Sigmoid colon (tissue), 6 donors: ENCODE measurements at regions not wholly inside any gene's neighbourhood (a gene's known extent, or its start where the extent isn't known, plus 50 kb on each side); places are given as distances from the start of the nearest gene placed in this dataset.

Experiments used
- DNase-seq: peaks from one replicate; pipeline ENCODE4 v3.0.0-alpha.2; 2019
- H3K27ac ChIP-seq, 4 donors: fragments of 200-600 bp; sonication (generic); one replicate each; pipeline ENCODE4 v1.5.1; 2016 to 2019; ENCODE audit warnings: mild to moderate bottlenecking in 1 of 4
- H3K27me3 ChIP-seq, 3 donors: fragments of 200-600 bp; sonication (generic); one replicate each; pipeline ENCODE4 v1.5.1; 2019; ENCODE audit warnings: mild to moderate bottlenecking in 1 of 3
- H3K36me3 ChIP-seq, 4 donors: fragments of 200-600 bp; sonication (generic); one replicate each; pipeline ENCODE4 v1.5.1; 2016 to 2019
- H3K4me1 ChIP-seq, 4 donors: fragments of 200-600 bp; sonication (generic); one replicate each; pipeline ENCODE4 v1.5.1; 2017 to 2019
- H3K4me3 ChIP-seq, 4 donors: fragments of 200-600 bp; sonication (generic); one replicate each; pipeline ENCODE4 v1.5.1; 2017 to 2019; ENCODE audit warnings: mild to moderate bottlenecking in 2 of 4, moderate library complexity in 1 of 4
- H3K9me3 ChIP-seq, 4 donors: fragments of 200-600 bp in 3 of 4; sonication (generic) in 3 of 4; one replicate each; pipeline versions ENCODE4 v1.5.1 to v1.6.1; 2013 to 2019
- CTCF ChIP-seq, 4 experiments: fragments of 450-650 bp in 3 of 4; fragments of 200-600 bp in 1 of 4; IDR thresholded peaks; one replicate each; pipeline ENCODE4 v1.5.1; 2016 to 2019; ENCODE audit warnings: antibody characterized with exemption in 4 of 4, mild to moderate bottlenecking in 3 of 4, moderate library complexity in 2 of 4
- EP300 ChIP-seq, 4 donors: sonication (generic); formaldehyde crosslinking; IDR thresholded peaks; one replicate each; pipeline ENCODE4 v1.6.1; 2017; ENCODE audit warnings: antibody characterized with exemption in 4 of 4
- POLR2A ChIP-seq, 2 donors: fragments of 450-650 bp; IDR thresholded peaks; one replicate each; pipeline ENCODE4 v1.6.1; 2016; ENCODE audit warnings: antibody characterized with exemption in 2 of 2, mild to moderate bottlenecking in 2 of 2, moderate library complexity in 2 of 2
- POLR2AphosphoS5 ChIP-seq, 4 donors: sonication (generic); formaldehyde crosslinking; IDR thresholded peaks; one replicate each; pipeline ENCODE4 v1.6.1; 2017; ENCODE audit warnings: antibody characterized with exemption in 4 of 4
- WGBS, 2 donors: extraction: QIAGEN DNeasy Blood & Tissue Kit; methylation state at CpG; one replicate each; pipeline ENCODE4 v1.1.7; 2013; 5-methylcytosine and 5-hydroxymethylcytosine counted together
- intact Hi-C: fragments of 100-400 bp; cut with DNase I; formaldehyde crosslinking; loops from one replicate; pipeline ENCODE4 v1.15.1; 2023
- donor health status: healthy with polysubstance abuse.
- donor health status: healthy.

GRCh38 chr4:38255572-38255971 is 295.4 kb downstream of the PTTG2 start:
- Histone ChIP-seq H3K27ac (no peak overlapping the region), H3K36me3 (no peaks in the 10 kb centered on the region), H3K4me3 (no peak overlapping the region), H3K4me1 (no peaks in the 10 kb centered on the region), H3K9me3 (peaks cover 0 to 9% (median 2%) of the 10 kb centered on the region in 4 donors), H3K27me3 (no peaks in the 10 kb centered on the region)
- WGBS, 2 donors, result 94 to 97% methylated on average over 2 of the region's 2 CpGs
- intact Hi-C loops, result no loop called here
- TF ChIP-seq POLR2AphosphoS5 (IDR thresholded peaks at IDR 0.05) (no peak), POLR2A (IDR thresholded peaks at IDR 0.05) (no peak), CTCF (IDR thresholded peaks at IDR 0.05) (no peak), EP300 (IDR thresholded peaks at IDR 0.05) (no peak)
- DNase-seq, result no peak

DNA sequence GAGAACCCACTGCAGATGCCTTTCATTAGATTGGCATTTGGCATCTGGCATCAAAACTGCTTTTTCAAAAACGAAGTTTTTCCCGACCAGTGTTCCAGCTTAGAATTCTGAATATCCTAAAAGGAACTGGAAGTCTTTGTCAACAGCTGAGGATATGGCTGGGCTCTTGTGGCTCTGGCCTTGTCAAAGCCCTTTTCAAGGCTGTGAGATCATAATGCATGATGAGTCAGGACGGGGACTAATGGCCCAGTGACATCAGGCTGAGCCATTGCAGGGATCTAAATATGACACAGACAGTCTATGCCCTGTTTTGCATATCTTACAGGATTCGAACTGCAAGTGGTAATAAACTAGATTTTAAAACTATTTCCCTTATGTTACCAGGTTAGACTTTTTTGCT is 306.4 kb downstream of the PTTG2 start:
- Histone ChIP-seq H3K36me3 (no peaks in the 10 kb centered on the region), H3K27me3 (no peaks in the 10 kb centered on the region), H3K9me3 (no peaks in the 10 kb centered on the region), H3K4me1 (peaks cover 0 to 5% (median 0%) of the 10 kb centered on the region in 4 donors), H3K27ac (no peak overlapping the region), H3K4me3 (no peak overlapping the region)
- TF ChIP-seq POLR2AphosphoS5 (IDR thresholded peaks at IDR 0.05), result no peak
- no peak for TF ChIP-seq EP300 (IDR thresholded peaks at IDR 0.05)
- no peak for TF ChIP-seq CTCF (IDR thresholded peaks at IDR 0.05)
- no peak for DNase-seq
- 71 to 82% methylated on average over 4 of the region's 4 CpGs for WGBS, 2 donors
- intact Hi-C loops, result no loop called here

DNA sequence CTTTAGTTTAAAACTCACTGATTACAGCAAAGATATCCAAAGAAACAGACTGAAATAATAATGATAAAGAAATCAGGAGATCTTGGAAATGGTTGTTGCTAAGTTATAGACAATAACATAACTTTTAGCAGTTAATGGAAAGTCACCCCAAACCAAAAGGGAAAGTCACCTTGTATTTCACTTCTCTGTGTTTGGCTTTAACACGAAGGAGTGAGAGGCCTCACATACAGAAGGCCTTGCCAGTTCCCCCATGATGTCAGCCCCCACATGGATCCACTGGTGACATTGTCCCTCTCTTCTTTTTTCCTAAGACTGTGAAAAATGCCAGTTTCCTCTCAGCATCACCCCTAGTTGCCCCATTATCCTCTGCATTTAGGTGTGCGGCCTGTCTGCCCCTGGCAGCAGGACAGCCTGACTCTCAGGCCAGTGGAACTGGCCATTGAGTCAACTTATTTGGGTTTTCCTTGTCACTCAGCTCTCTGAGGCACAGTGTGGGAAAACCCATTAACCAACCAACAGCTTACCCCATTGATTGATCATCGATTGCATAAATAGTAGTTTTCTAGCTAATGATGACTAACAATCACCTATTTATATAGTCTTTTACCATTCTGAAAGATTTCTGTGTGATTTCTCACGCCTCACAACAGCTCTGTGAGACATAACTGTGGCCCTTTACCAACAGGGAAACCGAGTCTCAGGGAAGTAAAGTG is 308.1 kb downstream of the PTTG2 start:
- no peaks in the 10 kb centered on the region for H3K36me3 ChIP-seq
- WGBS, 2 donors, result 89 to 95% methylated on average over 5 of the region's 5 CpGs
- TF ChIP-seq CTCF (IDR thresholded peaks at IDR 0.05) (no peak), POLR2A (IDR thresholded peaks at IDR 0.05) (no peak), POLR2AphosphoS5 (IDR thresholded peaks at IDR 0.05) (no peak), EP300 (IDR thresholded peaks at IDR 0.05) (no peak)
- no peaks in the 10 kb centered on the region for H3K27me3 ChIP-seq
- H3K9me3 ChIP-seq, result no peaks in the 10 kb centered on the region
- H3K27ac ChIP-seq, result no peak overlapping the region
- DNase-seq, result no peak
- peaks cover 0 to 5% (median 0%) of the 10 kb centered on the region in 4 donors for H3K4me1 ChIP-seq
- intact Hi-C loops, result no loop called here
- no peak overlapping the region for H3K4me3 ChIP-seq

DNA sequence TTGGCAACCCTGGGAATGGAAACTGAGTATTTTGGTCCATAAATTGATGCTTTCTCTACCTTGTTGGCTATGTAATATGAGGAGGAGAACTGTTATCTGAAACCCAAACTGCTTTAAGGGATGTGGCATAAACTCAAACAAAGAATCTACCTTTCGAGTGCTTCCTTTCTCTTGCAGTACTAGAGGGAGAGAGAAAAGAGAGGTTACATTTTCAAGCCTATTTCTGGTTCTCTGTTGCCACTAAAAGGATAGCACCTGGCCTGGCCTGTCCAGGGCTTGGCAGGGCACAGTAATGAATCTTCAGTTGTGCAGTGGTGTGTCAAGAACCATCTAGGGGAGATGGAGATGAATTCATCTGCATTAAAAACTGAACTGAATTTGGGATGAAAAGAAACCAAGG is 308.6 kb downstream of the PTTG2 start:
- Histone ChIP-seq H3K9me3 (no peaks in the 10 kb centered on the region), H3K27ac (no peak overlapping the region), H3K4me1 (peaks cover 0 to 5% (median 0%) of the 10 kb centered on the region in 4 donors), H3K36me3 (no peaks in the 10 kb centered on the region), H3K27me3 (no peaks in the 10 kb centered on the region), H3K4me3 (no peak overlapping the region)
- 94 to 98% methylated on average over 1 of the region's 1 CpG for WGBS, 2 donors
- intact Hi-C loops, result no loop called here
- no peak for DNase-seq
- TF ChIP-seq POLR2A (IDR thresholded peaks at IDR 0.05) (no peak), EP300 (IDR thresholded peaks at IDR 0.05) (no peak), CTCF (IDR thresholded peaks at IDR 0.05) (no peak), POLR2AphosphoS5 (IDR thresholded peaks at IDR 0.05) (no peak)

GRCh38 chr4:38273407-38273806 is 313.2 kb downstream of the PTTG2 start:
- Histone ChIP-seq H3K36me3 (no peaks in the 10 kb centered on the region), H3K4me1 (peaks cover 0 to 6% (median 0%) of the 10 kb centered on the region in 4 donors), H3K27me3 (no peaks in the 10 kb centered on the region), H3K9me3 (no peaks in the 10 kb centered on the region), H3K4me3 (no peak overlapping the region), H3K27ac (no peak overlapping the region)
- intact Hi-C loops, result no loop called here
- TF ChIP-seq CTCF (IDR thresholded peaks at IDR 0.05) (no peak), POLR2A (IDR thresholded peaks at IDR 0.05) (no peak), EP300 (IDR thresholded peaks at IDR 0.05) (no peak), POLR2AphosphoS5 (IDR thresholded peaks at IDR 0.05) (no peak)
- DNase-seq, result no peak
